HepG2 (cell line): ENCODE measurements at regions not wholly inside any gene's neighbourhood (a gene's known extent, or its start where the extent isn't known, plus 50 kb on each side); places are given as distances from the start of the nearest gene placed in this dataset.

Source experiments
- MTA3 ChIP-seq: sonication (generic); formaldehyde crosslinking; IDR thresholded peaks from 2 replicates; pipeline ENCODE4 v1.4.0; 2020; ENCODE audit warnings: missing genetic modification reagents
- MTF1 ChIP-seq: sonication (generic); formaldehyde crosslinking; IDR thresholded peaks from 2 replicates; pipeline ENCODE4 v1.5.0; 2020; ENCODE audit warnings: missing genetic modification reagents
- SOX13 ChIP-seq, 3 experiments: fragments of 450-650 bp in 1 of 3; sonication (generic) in 1 of 3; formaldehyde crosslinking in 1 of 3; IDR thresholded peaks in 2 of 3; conservative IDR thresholded peaks in 1 of 3; 2 replicates each; pipeline versions ENCODE4 v1.5.0 to v1.6.1; 2016 to 2020; ENCODE audit warnings: antibody characterized with exemption in 1 of 3, mild to moderate bottlenecking in 1 of 3, missing compliant biosample characterization in 1 of 3, missing genetic modification reagents in 1 of 3, moderate library complexity in 1 of 3
- ZNF709 ChIP-seq: sonication (generic); formaldehyde crosslinking; IDR thresholded peaks from 2 replicates; pipeline ENCODE4 v1.5.0; 2020; ENCODE audit warnings: mild to moderate bottlenecking, missing genetic modification reagents
- ZSCAN22 ChIP-seq: sonication (generic); formaldehyde crosslinking; IDR thresholded peaks from 2 replicates; pipeline ENCODE4 v1.4.0; 2020; ENCODE audit warnings: mild to moderate bottlenecking, missing genetic modification reagents
- ZXDC ChIP-seq: sonication (generic); formaldehyde crosslinking; IDR thresholded peaks from 2 replicates; pipeline ENCODE4 v1.5.0; 2020; ENCODE audit warnings: mild to moderate bottlenecking, missing genetic modification reagents
- TF ChIP-seq, protein P1 (sequence below): sonication (generic); formaldehyde crosslinking; IDR thresholded peaks from 2 replicates; pipeline ENCODE4 v1.5.1; 2020; ENCODE audit warnings: mild to moderate bottlenecking, missing genetic modification reagents

- TF ChIP-seq ZXDC (no peak), ZSCAN22 (CRISPR knock-in tag) (no peak), ZNF709 (CRISPR knock-in tag) (no peak), MTF1 (CRISPR knock-in tag) (no peak), MTA3 (CRISPR knock-in tag) (no peak), SOX13 (IDR thresholded peaks at IDR 0.05) (no peak), SOX13 (CRISPR knock-in tag; conservative IDR thresholded peaks at IDR 0.05 in 1 of 2, IDR thresholded peaks at IDR 0.05 in 1 of 2) (no peak)
- TF ChIP-seq, protein P1, sequence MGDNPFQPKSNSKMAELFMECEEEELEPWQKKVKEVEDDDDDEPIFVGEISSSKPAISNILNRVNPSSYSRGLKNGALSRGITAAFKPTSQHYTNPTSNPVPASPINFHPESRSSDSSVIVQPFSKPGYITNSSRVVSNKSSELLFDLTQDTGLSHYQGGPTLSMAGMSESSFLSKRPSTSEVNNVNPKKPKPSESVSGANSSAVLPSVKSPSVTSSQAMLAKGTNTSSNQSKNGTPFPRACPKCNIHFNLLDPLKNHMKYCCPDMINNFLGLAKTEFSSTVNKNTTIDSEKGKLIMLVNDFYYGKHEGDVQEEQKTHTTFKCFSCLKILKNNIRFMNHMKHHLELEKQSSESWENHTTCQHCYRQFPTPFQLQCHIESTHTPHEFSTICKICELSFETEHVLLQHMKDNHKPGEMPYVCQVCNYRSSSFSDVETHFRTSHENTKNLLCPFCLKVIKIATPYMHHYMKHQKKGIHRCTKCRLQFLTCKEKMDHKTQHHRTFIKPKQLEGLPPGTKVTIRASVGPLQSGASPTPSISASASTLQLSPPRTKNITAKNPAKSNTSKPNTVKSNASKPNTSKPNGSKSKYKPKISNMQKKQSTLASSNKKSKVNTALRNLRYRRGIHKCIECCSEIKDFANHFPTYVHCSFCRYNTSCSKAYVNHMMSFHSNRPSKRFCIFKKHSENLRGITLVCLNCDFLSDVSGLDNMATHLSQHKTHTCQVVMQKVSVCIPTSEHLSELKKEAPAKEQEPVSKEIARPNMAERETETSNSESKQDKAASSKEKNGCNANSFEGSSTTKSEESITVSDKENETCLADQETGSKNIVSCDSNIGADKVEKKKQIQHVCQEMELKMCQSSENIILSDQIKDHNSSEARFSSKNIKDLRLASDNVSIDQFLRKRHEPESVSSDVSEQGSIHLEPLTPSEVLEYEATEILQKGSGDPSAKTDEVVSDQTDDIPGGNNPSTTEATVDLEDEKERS (CRISPR knock-in tag), result no peak
- TF ChIP-seq, all 625 proteins: peak for 0
Measured at GRCh38 chr16:86436466-86437185, 73.7 kb upstream of the FOXF1 start (continued).
